SK-MEL-5 (cell line): ENCODE measurements at regions not wholly inside any gene's neighbourhood (a gene's known extent, or its start where the extent isn't known, plus 50 kb on each side); places are given as distances from the start of the nearest gene placed in this dataset.
"Not testable (repeated sequence)": the region's sequence is repeated elsewhere in the genome, so short reads cannot be mapped to it uniquely, and the experiment has no call there.

Experiments
- DNase-seq: peaks from one replicate; pipeline ENCODE4 v3.0.0-alpha.2; 2016; ENCODE audit warnings: low read depth, low spot score
- in situ Hi-C: cut with HindIII; loops from 2 replicates; pipeline ENCODE4 v1.10.0; 2016; ENCODE audit warnings: low sequenced_read_pairs, high pct_unique_total_duplicates, low pct_unique_long_range_greater_than_20kb

- in situ Hi-C loops, result no loop called here
- no peak for DNase-seq
Measured at GRCh38 chr1:53396573-53397268, 62.5 kb upstream of the DMRTB1 start.

GRCh38 chr1:53398091-53398490, 61.1 kb upstream of the DMRTB1 start:
- in situ Hi-C loops, result no loop called here
- no peak for DNase-seq

GRCh38 chr1:53398576-53399365, 60.4 kb upstream of the DMRTB1 start:
- in situ Hi-C loops, result no loop called here
- DNase-seq, result no peak

- DNase-seq, in situ Hi-C loops: not testable (repeated sequence)
Measured at GRCh38 chr1:53399370-53400133, 59.6 kb upstream of the DMRTB1 start.

- DNase-seq, result no peak
- in situ Hi-C loops, result no loop called here
Measured at GRCh38 chr1:53400761-53401674, 58.2 kb upstream of the DMRTB1 start.

- in situ Hi-C loops, result no loop called here
- no peak for DNase-seq
Measured at GRCh38 chr1:53401813-53402745, 57.1 kb upstream of the DMRTB1 start.

- no peak for DNase-seq
- in situ Hi-C loops, result no loop called here
Measured at GRCh38 chr1:53402891-53403655, 56.1 kb upstream of the DMRTB1 start.

GRCh38 chr1:53405737-53406136, 53.5 kb upstream of the DMRTB1 start:
- in situ Hi-C loops, result no loop called here
- no peak for DNase-seq

- in situ Hi-C loops, result no loop called here
- DNase-seq, result no peak
Measured at GRCh38 chr1:53406551-53407235, 52.5 kb upstream of the DMRTB1 start.

GRCh38 chr1:53408013-53408754, 51.0 kb upstream of the DMRTB1 start:
- in situ Hi-C loops, result no loop called here
- DNase-seq, result no peak

GRCh38 chr1:53408755-53409129, 50.5 kb upstream of the DMRTB1 start:
- in situ Hi-C loops, result no loop called here
- DNase-seq, result no peak

GRCh38 chr1:53409233-53409632, 50.0 kb upstream of the DMRTB1 start:
- in situ Hi-C loops, result no loop called here
- no peak for DNase-seq
